CD1c-positive myeloid dendritic cell (primary cell): ENCODE measurements at regions not wholly inside any gene's neighbourhood (a gene's known extent, or its start where the extent isn't known, plus 50 kb on each side); places are given as distances from the start of the nearest gene placed in this dataset.

Experiments used
- DNase-seq: peaks from one replicate; pipeline ENCODE4 v3.0.0-alpha.2; 2016; ENCODE audit errors: extremely low spot score

- DNase-seq, result no peak
Observed at GRCh38 chr3:72345237-72345878, 502.9 kb downstream of the SHQ1 start.

DNA sequence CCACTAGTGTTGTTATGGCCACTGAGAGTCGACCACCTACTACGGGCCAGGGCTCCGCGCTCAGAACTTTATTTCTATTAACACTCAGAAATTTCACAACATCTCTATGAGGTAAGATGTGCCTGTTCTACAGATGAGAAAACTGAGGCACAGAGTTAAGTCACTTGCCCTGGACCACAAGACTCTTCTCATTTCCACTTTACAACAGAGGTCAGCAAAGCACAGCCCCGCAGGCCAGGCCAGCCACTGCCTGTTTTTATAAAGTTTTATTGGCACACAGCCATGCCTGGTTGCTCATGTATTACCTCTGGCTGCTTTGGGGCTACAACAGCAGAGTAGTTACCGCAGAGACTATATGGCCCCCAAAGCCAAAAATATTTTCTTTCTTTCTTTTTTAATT is 503.6 kb downstream of the SHQ1 start:
- peak; percentile 9 for DNase-seq

- DNase-seq, result peak; percentile 48
Observed at GRCh38 chr3:72344236-72344635, 504.0 kb downstream of the SHQ1 start.

GRCh38 chr3:72343078-72343477 is 505.2 kb downstream of the SHQ1 start:
- no peak for DNase-seq

- DNase-seq, result no peak
Observed at GRCh38 chr3:72342450-72342849, 505.8 kb downstream of the SHQ1 start.

- DNase-seq, result no peak
Observed at GRCh38 chr3:72341920-72342319, 506.3 kb downstream of the SHQ1 start.

- DNase-seq, result no peak
Observed at GRCh38 chr3:72341380-72341770, 506.9 kb downstream of the SHQ1 start.

GRCh38 chr3:72340476-72341379 is 507.5 kb downstream of the SHQ1 start:
- no peak for DNase-seq

DNA sequence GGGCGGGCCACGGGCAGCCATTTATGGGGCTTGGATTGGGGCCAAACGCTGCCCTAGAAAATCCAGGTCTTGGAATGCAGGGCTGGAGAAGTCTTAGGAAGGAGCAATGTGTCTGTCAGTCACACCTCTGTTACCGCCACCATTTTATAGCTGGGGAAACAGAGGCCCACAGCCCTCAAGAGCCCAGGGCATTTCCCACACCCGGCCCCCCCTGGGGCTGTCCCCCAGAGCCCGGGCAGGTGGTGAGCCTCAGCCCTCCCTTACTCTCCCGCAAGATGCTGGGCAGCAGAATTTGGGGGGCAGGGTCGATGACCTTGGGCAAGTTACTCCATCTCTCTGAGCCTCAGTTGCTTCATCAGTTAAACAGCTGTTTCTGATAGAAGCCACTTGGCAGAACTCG is 508.2 kb downstream of the SHQ1 start:
- DNase-seq, result no peak

GRCh38 chr3:72339670-72340030 is 508.6 kb downstream of the SHQ1 start:
- no peak for DNase-seq

GRCh38 chr3:72338942-72339669 is 509.1 kb downstream of the SHQ1 start:
- DNase-seq, result peak; percentile 83

GRCh38 chr3:72338082-72338941 is 509.9 kb downstream of the SHQ1 start:
- peak; percentile 6 for DNase-seq

DNA sequence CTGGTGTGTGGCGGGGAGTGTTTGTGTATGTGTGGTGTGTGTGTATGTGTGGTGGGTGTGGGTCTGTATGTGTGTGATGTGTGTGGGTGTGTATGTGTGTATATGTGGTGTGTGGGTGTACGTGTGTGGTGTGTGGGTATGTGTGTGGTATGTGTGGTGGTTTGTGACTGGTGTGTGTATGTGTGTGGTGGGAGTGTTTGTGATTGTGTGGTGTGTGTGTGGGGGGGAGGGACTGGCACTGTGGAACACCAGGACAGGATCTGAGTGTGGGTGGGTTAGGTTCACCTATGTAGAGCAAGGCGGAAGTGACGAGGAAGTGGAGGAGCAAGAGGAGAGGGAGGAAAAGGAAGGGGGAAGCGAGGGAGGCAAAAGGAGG is 510.8 kb downstream of the SHQ1 start:
- no peak for DNase-seq

GRCh38 chr3:72336821-72337479 is 511.3 kb downstream of the SHQ1 start:
- peak; percentile 38 for DNase-seq

GRCh38 chr3:72336114-72336651 is 512.1 kb downstream of the SHQ1 start:
- DNase-seq, result no peak

GRCh38 chr3:72335458-72336095 is 512.7 kb downstream of the SHQ1 start:
- no peak for DNase-seq

DNA sequence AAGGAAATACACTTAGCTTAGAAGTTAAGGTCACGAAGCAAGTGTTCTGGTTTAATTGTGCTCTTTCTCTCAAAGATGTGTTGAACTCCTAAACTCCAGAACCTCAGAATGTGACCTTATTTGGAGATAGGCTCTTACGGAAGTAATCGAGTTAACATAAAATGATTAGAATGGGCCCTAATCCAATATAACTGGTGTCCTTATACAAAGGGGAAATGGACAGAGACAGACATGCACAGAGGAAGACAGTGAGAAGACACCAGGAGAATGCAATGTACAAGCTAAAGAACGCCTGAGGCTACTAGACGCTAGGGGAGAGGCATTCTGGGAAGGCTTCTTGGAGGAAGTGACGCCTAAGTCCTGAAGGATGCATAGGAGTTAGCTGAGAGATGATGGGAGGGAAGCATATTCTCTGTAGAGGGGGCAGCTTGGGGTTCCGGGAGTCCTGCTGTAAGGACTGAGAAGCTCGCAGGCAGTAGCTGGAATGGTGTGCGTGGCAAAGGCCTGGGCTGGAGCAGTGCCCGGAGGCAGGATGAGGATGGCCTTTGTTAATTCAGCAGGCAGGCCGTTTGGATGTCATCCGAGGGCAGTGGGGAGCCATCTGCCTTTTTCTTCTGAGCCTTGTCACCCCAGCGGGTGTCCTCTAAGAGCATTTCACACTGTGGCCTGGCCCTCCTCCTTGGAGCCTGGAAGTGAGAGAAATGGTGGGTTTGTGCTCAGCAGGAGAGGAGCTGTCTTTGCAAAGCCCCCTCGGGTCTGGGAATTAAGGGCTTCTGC is 513.4 kb downstream of the SHQ1 start:
- DNase-seq, result no peak

DNA sequence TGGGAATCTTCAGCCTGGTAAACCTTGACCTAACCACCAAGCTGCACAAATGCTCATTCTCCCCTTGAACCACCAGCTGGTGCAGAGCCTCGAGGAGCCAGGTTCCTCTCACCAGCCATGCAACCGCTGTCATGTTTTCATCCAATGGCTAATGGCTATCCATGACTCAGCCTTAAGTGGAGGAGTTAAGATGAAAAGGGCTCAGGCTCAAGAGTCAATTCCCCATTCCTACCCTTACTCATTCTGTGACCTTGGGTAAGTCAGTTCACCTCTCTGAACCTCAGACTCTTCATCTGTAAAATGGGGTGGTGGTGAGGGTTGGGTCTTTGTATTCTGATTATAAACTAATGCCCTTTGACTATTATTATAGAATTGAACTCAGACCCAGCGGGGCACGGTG is 515.6 kb downstream of the SHQ1 start:
- DNase-seq, result peak; percentile 48

DNA sequence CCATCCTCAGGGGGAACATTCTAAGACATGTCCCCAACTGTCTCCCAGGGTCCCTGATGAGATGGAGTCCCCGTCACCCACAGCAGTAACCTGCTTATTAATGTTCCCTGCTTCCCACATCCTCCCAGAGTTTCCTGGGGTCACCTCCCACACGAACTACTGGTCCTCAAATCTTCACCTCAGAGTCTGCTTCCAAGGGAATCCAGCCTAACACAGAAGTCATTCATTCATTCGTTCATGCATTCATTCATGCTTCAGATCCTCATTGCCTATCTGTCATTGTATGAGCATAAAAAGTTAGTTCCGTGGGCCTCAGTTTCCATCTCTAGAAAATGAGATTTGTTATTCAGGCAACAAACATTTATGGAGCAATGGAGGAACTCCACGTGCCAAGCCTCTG is 516.2 kb downstream of the SHQ1 start:
- no peak for DNase-seq

DNA sequence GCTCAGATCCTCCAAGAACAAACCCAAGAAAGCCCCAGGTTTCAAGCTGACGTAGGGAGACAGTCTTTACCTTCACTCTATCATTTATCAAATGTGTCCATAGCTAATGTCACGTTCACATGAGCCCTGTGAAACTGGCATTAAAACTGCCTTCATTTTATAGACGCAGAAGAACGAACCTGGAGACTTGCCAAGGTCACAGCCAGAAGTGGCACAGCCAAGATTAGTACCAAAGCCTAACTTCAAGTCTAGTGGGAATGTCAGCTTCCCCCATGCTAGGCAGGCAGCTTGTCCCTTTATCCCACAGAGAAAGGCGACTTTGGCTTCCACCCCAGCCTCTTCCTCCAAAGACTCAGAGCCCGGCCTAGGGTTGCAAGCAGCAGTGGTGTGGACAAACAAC is 517.2 kb downstream of the SHQ1 start:
- DNase-seq, result no peak
